Breast epithelium (tissue), 3 donors: ENCODE measurements at regions not wholly inside any gene's neighbourhood (a gene's known extent, or its start where the extent isn't known, plus 50 kb on each side); places are given as distances from the start of the nearest gene placed in this dataset.

Source experiments
- CTCF ChIP-seq, 3 donors: fragments of 450-650 bp; IDR thresholded peaks; one replicate each; pipeline ENCODE4 v1.5.1; 2016 to 2017; ENCODE audit warnings: antibody characterized with exemption in 3 of 3, mild to moderate bottlenecking in 3 of 3, moderate library complexity in 3 of 3
- POLR2A ChIP-seq: fragments of 450-650 bp; IDR thresholded peaks from one replicate; pipeline ENCODE4 v1.6.1; 2016; ENCODE audit warnings: antibody characterized with exemption, mild to moderate bottlenecking, moderate library complexity
- POLR2AphosphoS5 ChIP-seq, 3 donors: sonication (generic); formaldehyde crosslinking; IDR thresholded peaks; one replicate each; pipeline ENCODE4 v1.6.1; 2017; ENCODE audit warnings: antibody characterized with exemption in 3 of 3

GRCh38 chr15:77832874-77833273 is 200.2 kb upstream of the LINGO1 start:
- TF ChIP-seq CTCF (IDR thresholded peaks at IDR 0.05) (no peak), POLR2AphosphoS5 (IDR thresholded peaks at IDR 0.05) (no peak), POLR2A (no peak)
